ENCODE measurements at regions not wholly inside any gene's neighbourhood (a gene's known extent, or its start where the extent isn't known, plus 50 kb on each side); places are given as distances from the start of the nearest gene placed in this dataset.
"Not testable (repeated sequence)": the region's sequence is repeated elsewhere in the genome, so short reads cannot be mapped to it uniquely, and the experiment has no call there.

GRCh38 chr16:88228751-88229150 is 154.0 kb upstream of the ZNF469 start:
- DNase-seq (ENCODE audit: low read depth in 2 of 2) = not testable (repeated sequence)

DNA sequence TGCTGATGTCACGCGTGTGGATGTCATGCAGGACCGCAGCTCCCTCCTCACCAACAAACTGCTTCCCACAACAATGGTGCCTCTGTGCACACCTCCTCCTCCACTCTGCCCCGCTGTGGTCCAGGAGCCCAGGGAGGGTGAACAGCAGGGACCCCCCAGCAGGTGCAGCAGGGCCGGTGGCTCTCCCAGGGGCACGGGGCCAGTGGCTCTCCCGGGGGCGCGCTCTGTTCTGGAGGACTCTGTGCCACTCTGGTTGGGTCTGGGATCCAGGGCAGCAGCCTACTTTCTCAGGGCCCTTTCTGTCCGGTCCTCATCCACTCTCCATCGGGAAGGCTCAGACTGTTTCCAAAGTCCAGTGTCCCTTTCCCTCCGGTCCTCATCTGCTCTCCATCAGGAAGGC is 153.0 kb upstream of the ZNF469 start:
- DNase-seq (ENCODE audit: low read depth in 2 of 2) = not testable (repeated sequence)

DNA sequence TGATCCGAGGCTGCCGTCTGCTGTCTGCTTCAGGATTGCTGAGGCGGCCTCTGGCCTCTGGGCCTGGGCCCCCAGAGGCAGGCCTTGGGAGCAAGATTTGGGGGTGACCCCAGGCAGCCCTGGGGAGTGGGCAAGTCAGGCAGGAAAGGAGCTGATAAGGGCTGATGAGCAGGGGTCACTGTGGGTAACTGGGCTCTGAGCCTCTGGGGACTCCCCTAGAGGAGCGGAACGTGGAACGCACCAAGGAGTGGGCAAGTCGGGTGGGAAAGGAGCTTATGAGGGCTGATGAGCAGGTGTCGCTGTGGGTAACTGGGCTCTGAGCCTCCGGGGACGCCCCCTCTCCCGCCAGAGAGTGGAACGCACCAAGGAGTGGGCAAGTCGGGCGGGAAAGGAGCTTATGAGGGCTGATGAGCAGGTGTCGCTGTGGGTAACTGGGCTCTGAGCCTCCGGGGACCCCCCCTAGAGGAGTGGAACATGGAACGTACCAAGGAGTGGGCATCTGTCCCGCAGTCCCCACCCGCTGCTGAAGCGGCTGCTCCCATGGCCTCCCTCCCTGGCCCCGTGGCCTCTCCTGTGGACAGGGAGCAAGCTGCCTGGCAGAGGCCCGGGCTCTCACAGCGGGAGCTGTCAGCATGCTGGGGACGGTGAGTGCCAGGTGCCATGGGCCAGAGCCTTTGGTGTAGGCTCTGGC is 152.3 kb upstream of the ZNF469 start:
- not testable (repeated sequence) for DNase-seq (ENCODE audit: low read depth in 2 of 2)

DNA sequence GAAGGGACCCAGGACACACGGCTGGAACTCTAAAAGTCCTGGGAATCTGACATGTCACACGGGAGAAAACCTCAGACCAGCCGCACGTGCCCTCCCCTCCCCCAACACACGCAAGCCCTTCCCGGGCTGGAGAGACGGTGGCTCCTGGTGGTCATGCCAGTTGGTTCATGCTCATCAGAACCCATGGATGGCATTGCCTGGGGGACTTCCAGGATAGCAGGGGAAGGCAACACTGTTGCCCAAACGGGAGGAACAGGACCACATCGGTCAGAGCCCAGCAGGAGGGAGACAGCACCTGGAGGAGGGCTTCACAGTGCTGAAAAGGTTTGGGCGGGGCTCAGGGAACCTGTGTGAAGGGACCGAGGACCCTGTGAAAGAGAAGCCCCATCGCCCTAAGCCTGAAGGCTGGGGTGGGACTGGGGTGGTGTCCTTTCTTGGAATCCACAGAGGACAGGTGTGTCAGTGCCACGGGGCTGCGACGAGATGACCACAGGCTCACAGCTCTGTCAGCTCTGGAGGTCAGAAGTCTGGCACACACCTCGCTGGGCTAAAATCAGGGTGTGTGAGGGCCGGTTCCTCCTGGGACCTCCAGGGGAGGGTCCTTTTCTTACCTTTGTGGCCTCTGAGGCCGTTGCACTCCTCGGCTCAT is 151.7 kb upstream of the ZNF469 start:
- DNase-seq (ENCODE audit: low read depth in 2 of 2) = not testable (repeated sequence)

GRCh38 chr16:88231839-88232238 is 150.9 kb upstream of the ZNF469 start:
- DNase-seq (ENCODE audit: low read depth in 2 of 2) = not testable (repeated sequence)

DNA sequence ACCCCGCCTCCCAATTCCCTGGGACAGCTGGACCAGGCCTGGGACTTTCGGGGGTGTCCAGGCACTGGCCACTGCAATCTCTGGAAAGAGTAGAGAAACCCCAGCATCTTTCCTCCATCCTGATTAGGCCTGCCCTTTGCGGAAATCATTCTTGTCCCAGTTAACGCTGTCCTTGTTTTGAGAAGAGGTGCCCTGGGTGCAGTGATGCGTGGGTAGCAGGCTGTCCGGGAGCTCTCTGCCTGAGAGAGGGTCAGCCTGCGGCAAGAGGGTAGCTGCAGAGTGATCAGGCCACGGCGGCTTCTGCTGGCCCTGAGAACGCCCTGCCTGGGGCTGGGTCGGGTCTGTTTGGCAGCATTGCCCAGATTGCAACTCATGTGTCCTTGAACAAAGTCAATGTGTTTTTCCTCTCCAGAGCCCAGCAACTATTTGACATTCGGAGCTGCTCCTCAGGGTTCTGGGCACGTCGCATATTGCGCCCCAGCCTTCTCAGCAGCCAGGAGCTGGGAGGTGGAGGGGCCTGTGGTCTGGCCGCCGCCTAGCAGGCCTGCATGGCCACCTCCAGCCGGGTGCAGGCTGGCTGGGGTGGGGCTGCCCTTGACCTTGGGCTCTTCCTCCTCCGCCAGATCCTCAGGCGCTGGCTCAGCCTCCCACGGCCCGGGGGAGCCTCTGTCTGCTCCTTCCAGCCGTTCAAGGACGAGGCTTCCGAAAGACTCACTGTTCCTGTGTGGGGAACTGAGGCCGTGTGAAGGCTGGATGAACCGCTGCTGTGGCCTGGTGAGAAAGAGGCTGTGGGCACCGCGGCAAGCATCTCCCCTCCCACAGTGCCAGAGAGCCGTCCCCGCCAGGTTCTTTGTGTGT is 150.1 kb upstream of the ZNF469 start:
- DNase-seq (ENCODE audit: low read depth in 2 of 2) = not testable (repeated sequence)

DNA sequence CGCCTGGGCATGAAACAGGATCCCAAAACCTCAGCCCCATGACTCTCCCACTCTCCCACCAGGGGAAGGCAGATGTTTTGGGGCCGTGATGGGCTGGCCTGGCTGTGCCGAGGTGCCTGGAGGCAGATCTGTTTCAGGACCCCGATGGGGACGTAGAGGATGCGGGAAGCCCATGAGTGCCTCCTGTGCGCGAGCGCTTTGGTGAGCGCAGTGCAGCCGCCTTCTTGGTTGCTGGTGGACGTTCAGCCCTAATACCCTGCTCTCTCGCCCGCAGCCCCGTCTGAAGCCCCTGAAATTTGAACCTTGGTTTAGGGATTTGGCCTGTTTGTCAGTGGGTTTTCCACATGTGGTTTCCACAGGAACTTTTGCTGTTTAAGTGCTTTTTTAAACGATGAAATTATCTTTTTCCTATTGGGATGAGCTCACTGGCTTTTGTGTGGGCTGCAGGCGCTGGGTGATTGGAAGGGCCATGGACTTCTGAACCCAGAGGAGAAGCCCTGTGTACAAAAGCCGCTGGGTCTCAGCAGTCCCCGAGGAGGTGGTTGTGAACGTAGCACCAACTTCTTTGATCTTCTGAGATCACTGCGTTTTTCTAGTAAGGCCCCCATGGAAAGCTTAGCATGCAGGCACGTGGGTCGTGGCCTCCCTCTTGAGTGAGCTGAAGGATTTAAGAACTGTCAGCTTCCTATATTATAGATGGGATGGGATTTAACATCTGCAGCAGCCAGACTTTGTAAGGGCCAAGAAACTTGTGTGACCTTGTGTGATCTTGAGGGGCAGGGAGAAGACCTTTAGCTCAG is 148.9 kb upstream of the ZNF469 start:
- DNase-seq (ENCODE audit: low read depth in 2 of 2) = not testable (repeated sequence)

GRCh38 chr16:88234421-88235271 is 148.1 kb upstream of the ZNF469 start:
- DNase-seq (ENCODE audit: low read depth in 2 of 2) = not testable (repeated sequence)

GRCh38 chr16:88235691-88236090 is 147.1 kb upstream of the ZNF469 start:
- not testable (repeated sequence) for DNase-seq (ENCODE audit: low read depth in 2 of 2)

- not testable (repeated sequence) for DNase-seq (ENCODE audit: low read depth in 2 of 2)
Observed at GRCh38 chr16:88236229-88236628, 146.5 kb upstream of the ZNF469 start.

DNA sequence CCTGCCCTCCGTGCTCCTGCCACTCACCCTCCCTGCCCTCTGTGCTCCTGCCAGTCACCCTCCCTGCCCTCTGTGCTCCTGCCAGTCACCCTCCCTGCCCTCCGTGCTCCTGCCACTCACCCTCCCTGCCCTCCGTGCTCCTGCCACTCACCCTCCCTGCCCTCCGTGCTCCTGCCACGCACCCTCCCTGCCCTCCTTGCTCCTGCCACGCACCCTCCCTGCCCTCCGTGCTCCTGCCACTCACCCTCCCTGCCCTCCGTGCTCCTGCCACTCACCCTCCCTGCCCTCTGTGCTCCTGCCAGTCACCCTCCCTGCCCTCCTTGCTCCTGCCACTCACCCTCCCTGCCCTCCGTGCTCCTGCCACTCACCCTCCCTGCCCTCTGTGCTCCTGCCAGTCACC is 145.4 kb upstream of the ZNF469 start:
- not testable (repeated sequence) for DNase-seq (ENCODE audit: low read depth in 2 of 2)

DNA sequence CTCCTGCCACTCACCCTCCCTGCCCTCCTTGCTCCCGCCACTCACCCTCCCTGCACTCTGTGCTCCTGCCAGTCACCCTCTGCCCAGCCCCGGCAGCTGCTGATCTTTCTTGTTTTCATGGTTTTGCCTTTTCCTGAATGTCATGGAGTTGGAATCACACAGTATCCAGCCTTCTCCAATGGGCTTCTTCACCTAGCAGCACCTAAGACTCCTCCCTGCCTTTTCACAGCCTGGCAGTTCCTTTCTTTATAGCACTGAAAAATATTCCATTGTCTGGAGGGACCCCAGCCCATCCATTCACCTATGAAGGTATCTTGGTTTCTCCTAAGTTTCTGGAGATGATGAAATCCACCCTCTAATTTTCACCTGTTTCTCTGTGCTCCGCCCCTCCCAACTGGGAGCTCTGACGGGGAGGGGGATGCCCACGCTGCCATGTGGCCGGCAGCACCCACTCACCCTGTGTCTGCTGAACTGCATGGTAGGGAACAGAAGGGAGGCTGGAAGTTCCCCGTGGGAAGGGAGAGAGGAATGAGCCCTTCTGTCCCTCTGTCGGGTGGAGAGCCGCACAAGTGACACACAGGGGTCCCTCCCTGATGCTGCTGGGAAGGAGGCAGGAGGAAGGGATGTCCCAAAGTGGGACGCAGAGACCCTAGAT is 144.9 kb upstream of the ZNF469 start:
- DNase-seq (ENCODE audit: low read depth in 2 of 2) = not testable (repeated sequence)

DNA sequence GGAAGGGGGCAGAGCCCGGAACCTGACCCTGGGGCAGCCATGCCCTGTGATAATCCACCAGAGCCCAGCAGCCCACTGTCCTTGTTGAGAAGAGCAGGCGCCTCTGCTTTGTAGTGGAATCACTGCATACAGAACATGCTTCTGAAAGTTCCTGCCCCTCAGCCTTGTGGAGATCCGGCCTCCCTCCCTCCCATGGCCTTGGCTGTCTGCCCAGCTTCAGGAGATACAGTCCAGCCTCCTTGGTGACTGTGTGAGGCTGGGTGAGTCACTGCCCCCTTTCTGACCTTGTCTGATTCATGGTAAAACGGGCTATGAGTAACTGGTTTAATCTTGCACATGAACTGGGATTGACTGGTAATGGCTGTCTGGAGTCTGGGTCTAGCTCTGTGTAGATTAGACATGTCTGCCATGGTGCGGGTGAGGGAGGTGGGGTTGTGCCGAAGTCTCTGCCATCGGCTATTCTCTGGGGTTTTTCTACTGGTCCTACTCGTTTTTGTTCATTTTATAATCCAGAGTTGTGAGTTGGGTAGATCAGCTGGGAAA is 144.0 kb upstream of the ZNF469 start:
- peak; percentile 4 to 32 for DNase-seq (ENCODE audit: low read depth in 2 of 2)

DNA sequence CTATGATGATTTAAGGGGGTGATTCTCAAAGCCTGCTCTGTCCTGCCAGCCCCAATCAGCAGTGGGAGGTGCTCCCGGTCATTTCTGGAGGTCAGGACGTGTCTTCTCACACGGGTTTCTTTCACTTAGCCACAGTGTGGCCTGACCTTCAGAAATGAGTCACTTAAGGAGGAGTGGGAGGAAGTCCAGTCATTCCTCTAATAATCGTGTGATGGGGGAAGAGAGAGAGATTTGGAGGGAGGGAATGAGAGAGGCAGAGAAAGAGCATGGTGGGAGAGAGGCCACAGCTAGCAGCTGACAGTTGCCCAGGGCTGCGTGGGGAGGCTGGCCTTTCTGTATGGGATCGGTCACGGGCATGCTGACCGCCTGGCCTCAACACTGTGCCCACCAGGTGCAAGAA is 142.6 kb upstream of the ZNF469 start:
- DNase-seq (ENCODE audit: low read depth in 2 of 2) = not testable (repeated sequence)

GRCh38 chr16:88240776-88241175 is 142.0 kb upstream of the ZNF469 start:
- not testable (repeated sequence) for DNase-seq (ENCODE audit: low read depth in 2 of 2)

GRCh38 chr16:88241404-88242311 is 141.1 kb upstream of the ZNF469 start:
- DNase-seq (ENCODE audit: low read depth in 2 of 2) = not testable (repeated sequence)

DNA sequence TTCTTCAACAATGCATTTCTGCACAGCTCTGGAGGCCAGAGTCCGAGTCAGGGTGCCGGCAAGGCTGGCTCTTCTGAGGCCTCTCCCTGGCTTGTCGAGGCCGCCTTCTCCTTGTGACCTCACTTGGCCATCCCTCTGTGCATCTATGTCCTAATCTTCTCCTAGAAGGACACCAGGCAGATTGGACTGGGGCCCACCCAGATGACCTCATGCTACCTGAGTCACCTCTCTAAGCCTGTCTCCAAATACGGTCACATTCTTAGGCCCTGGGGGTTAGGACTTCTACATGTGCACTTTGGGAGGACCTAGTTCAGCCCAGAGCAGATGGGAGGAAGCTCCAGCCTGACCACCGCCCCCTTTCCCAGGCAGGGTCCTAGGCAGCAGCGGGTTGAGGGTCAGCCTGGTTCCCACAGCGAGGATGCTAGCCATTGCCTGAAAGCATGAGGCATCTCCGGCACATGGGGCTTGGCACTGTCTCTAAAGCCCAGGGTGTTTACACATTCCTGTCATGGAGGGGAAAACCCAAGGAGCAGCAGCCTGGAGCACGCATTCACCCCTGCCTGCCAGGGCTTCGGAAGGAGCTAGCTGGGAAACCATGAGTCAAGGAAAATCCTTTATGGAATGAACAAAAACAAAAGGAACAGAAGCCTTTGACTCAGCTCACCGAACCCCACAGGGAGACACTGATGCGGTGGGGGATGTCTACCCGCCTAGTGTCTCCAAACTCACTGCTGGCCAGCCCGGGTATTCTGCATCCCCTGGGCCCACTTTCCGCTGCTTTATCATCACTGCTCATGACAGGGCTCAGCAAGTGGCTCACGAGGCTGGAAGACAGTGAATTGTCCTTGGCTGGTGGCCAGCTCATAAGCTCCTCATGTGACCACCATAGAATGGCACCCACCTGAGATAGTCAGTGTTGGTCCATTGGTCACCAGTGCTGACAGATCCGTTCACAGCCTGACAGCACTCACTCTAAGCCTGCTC is 140.2 kb upstream of the ZNF469 start:
- not testable (repeated sequence) for DNase-seq (ENCODE audit: low read depth in 2 of 2)
